ENCODE measurements at regions not wholly inside any gene's neighbourhood (a gene's known extent, or its start where the extent isn't known, plus 50 kb on each side); places are given as distances from the start of the nearest gene placed in this dataset.

DNA sequence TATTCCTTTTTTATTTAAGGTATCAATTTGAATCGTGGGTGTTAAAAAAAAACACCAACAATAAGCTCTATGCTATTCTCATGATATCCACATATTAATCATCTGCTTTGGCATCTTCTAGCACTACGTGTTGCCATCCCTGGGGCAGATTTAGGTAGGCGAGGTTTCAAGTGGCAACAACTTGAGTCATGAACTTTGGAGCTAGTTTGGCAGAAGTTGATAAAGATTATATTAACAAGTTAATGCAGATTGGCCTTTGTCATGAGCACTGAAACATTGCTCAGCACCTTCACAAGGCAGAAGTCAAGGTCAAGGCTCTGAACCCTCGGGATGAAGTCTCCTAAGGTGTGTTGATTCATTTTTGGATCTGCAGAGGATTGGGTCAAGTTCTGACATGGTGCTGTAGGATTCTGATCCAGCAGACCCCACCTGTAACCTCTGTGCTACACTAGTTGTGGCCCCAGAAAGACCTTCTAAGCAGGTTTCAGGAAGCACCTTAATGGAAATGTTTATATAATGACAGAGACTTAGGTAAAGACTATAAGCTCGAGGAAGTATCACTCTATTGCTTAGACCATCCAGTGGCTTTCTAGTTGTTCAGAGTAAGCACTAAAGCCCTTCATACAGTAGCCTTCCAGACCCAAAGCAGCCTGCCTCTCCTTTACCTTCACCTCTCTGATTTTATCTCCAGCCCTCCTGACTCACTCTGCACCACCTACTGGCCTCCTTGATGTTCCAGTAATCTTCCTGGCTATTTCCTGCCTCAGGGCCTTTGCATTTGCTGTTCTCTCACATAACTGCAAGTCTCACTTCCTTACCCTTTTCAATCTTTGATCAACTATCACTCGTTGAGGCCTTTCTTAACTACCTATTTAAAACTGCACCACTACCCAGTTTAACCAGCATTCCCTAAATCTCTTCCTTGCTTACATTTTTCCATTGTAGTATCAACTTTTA lies 117.0 kb upstream of the SLC4A4 start:
- TF ChIP-seq EZH2 (IDR thresholded peaks at IDR 0.05; ENCODE audit: insufficient read depth, poor library complexity, severe bottlenecking): no peak
- TF ChIP-seq EZH2phosphoT487 (IDR thresholded peaks at IDR 0.05; ENCODE audit: insufficient read depth, low read depth): no peak

Data from GM23248 (cell line).